ENCODE measurements at regions not wholly inside any gene's neighbourhood (a gene's known extent, or its start where the extent isn't known, plus 50 kb on each side); places are given as distances from the start of the nearest gene placed in this dataset.
"Not testable (repeated sequence)": the region's sequence is repeated elsewhere in the genome, so short reads cannot be mapped to it uniquely, and the experiment has no call there.

DNA sequence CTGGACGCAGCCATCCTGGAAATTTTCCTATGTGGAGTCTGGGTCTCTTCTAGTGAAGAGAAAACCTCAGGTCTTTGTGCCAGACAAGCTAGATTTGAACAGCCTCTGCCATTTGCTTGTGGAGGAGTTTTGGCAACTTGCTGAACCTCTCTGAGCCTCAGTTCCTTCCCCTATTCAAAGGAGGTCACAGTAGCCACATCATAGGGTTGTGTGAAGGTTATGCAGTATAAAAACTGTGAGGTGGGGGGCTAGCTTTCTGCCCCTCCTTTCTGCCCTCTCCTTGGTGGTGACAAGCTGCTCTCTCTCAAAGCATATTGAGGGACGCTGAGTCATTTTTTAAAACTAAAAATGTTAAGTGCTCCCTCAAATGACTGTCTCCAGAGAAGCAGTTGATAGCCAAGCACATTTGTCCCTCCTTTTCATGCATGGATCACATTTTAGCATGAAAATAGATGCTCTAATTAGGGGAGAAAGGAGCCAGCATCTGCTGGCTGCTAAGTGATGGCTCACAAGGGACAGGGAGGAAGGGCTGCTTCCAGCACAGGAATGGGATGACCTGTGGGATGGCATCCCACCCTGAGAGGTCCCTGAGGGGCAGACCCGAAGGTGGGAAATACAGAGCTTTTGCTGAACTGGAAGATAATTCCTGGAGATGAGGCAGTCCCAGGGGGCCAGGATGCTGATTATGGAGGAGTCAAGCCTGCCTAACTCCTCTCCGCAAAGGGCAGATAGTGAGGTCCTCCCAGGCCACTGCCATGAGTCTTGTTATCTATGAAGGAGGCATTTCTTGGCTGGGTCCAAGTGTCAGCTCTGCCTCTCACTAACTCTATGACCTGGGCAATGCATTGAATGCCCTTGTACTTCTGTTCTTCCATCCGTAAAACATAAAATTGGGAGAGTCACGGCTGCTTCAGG is 218.8 kb downstream of the RAB11FIP4 start:
- peak; percentile 6 for DNase-seq

DNA sequence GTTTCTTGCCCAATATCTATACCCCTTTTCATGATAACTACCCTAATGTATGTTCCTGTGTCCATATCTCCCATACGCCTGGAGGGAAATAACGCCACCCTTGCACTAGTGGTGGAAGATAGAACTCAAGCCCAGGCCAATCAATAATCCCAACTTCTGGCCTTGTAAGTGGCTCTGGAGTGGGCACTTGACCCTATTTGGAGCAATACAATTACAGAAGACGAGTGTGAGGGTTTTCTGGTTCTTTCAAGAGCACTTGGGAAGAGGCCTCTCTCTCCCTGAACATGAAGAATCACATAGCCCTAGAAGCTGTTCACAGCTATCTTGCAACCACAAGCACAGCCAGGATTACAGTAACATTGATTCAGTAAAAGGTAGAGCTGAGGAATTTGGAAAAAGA is 217.9 kb downstream of the RAB11FIP4 start:
- no peak for DNase-seq

DNA sequence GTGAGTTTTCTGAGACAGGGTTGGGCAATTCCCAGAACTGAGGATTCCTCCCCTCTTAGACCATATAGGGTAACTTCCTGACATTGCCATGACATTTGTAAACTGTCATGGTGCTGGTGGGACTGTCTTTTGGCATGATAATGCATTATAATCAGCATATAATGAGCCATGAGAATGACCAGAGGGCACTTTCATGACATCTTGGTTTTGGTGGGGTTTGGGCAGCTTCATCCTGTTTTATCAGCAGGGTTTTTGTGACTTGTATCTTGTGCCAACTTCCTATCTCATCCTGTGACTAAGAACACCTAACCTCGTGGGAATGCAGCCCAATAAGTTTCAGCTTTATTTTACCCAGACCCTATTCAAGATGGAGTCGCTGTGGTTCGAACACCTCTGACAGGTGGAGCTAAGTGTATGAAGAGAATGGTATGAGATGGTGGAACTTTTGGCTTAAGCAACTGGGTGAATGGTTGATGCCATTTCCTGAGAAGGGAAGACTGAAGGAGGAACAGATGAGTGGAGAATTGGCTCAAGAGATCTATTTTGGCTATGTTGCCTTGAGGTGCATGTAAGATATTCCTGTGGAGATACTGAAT is 217.3 kb downstream of the RAB11FIP4 start:
- no peak for DNase-seq

DNA sequence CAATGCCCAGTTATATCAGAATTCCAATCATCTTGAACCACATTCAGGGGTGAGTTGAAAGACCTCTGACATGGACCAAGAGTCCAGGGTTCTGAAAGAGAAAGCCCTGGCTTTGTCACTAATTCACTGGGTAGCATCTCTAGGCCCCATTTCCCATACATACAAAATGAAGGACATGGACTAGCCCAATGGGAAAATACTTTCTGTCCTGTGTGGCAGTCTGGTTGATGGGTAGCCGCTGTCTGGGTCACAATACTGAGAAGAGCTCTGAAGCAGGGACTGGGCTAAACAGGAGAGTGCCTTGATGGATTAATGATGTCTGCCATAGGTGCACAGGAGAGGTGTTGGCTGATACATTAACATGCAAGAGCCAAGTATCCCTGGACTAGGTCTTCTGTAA is 214.3 kb downstream of the RAB11FIP4 start:
- no peak for DNase-seq

DNA sequence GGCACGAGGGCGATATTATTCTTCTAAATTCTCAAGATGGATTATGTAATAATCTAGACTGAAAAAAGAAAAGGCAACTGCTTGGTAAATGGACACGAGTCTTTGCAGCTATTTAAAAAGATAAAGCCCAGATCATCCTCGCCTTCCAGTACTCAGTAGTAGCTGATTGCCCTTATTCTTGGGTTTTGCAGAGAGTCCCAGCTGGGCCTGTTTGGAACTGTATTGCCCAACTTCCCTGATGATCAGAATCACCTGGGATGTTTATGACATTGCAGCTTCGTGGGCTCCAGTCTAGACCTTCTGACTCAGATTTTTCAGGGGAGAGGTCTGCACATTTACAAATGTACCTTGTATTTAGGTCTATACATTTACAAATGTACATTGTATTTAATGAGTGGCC is 213.5 kb downstream of the RAB11FIP4 start:
- DNase-seq, result no peak

DNA sequence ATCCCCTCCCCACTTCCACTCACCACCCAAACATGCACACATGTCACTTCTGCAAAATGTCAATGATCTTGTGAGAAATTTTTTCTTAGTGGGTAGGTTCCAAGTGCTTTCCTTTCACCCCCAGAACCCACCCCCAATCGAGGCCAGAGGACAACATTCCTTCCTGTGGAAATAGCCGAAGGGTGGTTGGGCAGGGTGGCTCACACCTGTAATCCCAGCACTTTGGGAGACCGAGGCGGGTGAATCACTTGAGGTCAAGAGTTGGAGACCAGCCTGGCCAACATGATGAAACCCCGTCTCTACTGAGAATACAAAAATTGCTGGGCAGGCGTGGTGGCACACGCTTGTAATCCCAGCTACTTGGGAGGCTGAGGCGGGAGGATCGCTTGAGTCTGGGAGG is 208.7 kb downstream of the RAB11FIP4 start:
- not testable (repeated sequence) for DNase-seq

DNA sequence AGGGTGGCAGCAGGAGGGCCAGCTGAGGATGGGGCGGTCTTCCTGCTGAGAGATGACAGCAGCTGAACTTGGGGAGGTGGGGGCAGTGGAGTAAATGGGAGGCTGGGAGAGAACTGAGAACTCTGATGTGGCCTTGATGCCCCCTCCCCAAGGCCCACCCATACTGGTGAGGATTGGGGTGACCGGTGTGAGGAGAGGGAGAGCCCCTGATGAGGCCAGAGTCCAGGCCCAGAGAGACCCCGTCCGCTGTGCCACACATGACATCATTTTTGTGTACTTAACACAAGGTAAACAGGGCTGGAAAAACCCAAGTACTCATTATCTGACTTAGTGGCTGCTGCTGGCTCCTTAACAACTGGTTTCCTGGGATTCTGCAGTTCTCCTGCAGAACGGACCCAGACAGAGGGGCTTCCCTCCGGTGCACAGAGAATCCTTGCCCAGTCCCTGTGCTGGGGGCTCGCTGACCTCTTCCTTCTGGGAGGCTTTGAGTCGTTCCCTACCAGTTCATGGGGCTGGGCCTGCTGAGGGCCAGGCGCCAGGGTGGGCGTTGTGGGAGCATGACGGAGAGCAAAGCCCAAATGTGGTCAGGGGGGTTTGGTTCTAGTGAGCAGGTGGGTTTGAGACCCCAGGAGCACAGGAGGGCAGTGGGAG is 207.6 kb downstream of the RAB11FIP4 start:
- DNase-seq, result no peak

DNA sequence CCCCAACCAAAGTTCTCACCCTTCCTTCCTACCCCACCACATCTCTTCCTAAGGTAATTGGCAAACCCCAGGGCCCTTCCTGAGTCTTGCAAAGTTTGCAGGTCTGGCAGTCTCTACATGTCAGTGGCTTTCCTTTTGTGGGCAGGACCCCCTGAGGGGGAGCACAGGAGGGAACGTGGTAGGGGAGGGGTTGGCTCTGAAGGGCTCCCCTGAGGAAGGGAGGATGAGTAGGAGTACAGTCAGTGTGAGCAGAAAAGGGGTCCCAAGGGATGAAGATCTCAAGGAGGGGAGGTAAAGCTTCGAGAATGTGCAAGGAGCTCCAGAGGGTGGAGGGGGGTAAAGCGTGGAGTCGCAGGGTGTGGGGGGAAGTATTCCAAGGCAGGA is 206.9 kb downstream of the RAB11FIP4 start:
- DNase-seq, result no peak

DNA sequence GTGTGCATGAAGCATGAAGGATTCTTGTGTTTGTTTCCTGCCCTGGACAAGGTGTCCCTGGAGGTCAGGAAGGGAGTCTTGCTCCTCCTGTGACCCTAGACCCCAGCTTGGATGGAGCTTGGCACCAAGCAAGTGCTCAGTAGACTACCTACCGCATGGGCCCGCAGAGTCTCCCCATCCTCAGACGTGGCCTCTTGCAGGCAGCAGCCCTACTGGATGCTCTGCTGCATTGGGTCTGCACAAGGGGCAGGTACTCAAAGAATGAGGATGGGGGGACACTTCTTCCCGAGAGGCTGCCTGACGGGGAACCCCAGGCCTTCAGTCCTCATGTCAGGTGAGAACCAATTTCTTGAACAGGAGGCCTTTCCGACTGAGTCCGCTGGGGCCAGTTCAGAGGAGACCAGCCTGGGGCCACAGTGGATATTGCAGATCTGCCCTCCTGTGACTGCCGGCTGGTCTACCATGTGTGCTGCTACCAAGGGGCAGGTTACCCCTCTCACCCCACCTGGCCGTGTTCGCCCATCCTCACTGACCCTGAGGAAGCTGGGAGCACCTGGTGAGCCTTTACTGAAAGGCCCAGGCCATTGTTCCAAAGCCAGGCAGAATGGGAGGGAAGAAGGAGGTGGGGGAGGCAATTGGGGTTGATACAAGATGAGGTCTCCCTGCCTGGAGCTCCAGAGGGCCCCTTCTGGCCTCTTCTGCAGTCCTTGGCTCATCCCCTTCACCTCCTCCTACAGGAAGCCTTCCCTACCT is 206.3 kb downstream of the RAB11FIP4 start:
- DNase-seq, result no peak

DNA sequence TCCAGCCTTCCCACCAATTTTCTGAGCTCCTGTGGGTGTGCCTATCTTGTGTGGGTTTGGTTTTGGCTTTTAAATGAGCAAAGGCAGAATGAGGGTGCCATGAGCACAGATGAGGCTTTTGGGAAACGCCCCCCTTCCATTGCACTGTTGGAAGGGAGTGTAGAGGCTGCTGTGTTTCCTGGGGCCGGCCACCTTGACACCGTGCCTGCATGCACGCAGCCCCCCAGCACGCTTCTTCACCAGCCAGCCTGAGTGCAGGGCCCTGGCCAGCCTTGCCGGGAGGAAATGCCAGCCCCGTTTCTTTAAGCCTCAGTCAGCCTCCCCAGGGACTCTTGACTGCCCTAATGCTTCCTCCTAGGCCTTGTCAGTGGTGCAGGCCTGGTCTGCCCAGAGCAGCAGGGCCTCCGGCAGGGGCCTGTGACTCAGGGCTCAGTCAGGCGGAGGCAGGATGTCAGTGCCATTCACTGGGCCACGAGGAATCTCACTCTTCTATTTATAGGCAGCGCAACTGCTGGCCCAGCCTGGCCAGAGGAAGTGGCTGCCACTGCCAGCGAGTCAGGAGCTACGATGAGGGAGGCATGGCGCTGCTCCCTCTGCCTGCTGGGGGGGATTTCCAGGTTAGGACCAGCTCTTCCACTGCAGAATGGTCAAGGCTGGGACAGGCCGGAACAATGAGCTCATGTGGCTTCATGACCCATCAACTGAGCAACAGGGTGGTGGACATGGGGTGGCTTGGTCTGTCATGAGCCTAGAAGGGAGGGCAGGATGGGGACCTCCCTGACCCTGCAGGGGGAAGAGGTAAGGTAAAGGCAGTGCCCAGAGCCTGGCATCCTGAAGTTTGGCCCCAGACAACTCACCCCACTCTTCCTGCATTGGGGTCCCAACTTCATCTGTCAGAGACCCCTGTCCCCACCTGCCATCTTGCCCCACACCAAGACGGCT is 205.2 kb downstream of the RAB11FIP4 start:
- DNase-seq, result peak; percentile 38

DNA sequence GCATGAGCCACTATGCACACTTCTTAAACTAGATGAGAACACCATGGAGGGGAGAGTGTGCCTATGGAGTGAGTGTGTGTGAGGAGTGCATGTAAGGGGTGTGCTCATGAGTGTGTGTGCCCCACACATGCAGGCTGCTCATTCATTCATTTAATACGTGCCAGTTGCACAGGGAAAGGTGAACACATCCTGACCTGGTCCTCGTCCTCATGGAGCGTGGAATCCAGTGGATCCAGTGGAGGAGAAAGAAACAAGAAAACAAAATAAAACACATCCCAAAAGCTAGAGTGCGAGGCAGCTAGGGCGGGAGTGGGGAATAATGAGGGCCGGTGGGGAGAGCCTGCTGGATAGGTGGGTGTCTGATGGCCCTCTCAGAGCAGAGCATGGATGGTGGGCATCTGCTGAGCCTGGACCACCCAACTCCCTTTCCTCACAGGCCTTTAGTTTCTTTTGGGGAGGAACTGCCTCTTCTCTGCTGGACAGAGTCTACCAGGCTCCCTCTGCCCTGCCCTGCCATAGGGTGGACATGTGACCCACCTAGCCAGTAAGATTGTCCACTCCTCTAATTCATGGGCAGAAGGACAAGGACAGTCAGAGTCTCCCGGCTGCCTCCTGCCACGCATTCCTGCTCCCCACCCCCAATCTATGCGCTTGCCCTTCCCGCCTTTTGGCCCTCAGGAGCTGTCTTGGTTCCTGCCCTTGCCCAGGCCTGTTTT is 204.3 kb downstream of the RAB11FIP4 start:
- DNase-seq, result no peak

DNA sequence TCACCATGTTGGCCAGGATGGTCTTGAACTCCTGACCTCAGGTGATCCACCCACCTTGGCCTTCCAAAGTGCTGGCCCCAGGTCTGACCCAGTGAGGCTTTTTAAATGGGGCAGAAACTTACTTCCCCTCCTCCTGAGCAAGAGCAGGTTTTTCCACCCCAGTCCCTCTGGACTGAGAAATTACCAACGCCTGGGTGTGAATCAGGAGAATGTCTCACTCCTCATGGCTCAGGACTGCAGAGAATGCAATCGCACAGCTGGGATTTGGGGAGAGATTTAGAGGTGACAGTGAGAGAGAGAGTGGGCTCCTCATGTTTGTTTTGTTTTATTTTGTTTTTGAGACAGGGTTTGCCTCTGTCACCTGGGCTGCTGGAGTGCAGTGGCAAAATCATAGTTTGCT is 203.6 kb downstream of the RAB11FIP4 start:
- no peak for DNase-seq

DNA sequence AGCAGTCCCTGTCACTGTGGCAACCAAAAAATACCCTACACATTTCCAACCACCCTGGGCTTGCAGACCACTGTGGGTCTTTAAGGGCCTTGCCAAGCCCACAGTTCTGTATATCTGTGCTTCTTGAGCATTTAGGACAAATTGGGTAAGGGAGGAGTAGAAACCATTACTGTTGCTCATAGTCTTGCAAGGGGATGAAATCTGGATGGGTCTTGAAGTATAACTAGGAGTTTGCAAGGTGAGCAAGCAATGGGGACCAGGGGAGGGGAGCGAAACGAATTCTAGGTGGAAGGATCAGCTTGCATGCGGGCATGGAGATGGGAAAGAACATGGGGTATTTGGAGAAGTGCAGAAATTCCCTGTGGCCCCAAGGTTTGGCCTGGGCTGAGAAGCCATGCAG is 202.9 kb downstream of the RAB11FIP4 start:
- DNase-seq, result no peak

DNA sequence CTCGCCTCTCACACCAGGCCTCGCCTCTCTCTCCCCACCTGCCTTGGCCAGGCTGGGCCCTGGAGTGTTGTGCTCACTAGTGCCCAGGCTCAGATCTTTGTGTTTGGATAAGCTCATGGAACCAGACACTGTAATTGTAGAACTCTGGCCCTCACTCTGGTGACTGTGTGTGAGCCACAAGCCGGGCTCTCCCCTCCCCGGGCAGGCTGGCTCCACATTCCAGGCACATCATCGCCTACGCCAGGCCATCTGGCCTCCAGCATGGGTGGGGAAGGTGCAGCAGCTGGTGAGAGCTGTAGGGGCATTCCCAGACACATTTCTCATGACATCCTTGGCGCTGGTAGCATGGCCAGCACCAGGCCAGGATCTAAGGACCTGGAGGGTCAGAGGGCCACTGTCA is 202.3 kb downstream of the RAB11FIP4 start:
- DNase-seq, result no peak

DNA sequence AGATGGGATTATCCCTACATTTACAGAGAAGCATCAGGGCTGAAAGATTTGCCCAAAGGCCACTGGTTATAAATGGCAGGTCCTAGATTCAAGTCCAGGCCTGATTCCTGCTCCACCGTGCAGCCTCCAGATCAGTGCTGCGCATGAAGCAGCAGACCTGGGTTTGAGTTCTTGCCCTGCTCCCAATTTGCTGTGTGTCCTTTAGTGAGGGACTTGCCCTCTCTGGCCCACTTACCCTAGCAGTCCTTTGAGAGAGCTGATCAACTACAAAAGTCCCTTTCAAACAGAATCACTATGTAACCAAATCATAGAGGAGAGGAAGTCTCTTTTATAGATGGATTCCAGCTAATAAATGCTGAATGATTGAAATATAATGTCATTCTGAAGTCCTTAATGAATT is 200.4 kb downstream of the RAB11FIP4 start:
- no peak for DNase-seq

DNA sequence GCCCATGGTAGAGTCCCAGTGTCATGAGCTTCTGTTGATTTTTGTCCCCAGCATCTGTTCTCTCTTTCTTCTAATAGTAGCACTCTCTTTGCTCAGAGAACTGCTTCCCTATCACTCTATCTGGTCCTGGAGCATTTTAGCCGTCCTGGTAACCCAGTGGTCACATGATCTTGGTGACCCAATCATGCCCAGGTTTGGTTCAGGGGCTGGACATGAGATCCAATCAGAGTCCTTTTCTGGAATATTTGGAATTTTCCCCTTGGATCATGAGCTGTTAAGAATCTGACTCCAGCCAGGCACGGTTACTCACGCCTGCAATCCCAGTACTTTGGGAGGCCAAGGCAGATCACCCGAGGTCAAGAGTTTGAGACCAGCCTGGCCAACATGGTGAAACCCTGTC is 197.0 kb downstream of the RAB11FIP4 start:
- DNase-seq, result no peak

DNA sequence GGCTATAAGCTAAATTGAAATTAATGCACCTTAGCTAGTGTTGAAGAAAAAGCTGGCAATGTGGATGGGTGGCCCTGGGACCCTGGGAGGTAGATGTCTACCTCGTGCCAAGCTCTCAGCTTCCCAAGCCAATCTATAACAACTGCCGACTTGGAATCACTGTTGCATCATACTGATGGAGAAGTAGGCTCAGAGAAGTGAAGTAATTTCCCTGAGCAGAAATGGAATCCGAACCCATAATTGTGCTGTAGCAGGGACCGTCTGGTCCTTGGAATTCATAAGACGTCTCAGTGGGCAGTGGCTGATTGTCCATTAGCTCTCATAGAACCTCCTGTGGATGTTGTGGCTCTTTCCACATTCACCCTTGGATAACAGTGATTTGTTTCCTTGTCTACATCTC is 196.6 kb downstream of the RAB11FIP4 start:
- DNase-seq, result no peak
